Endothelial cell of umbilical vein (primary cell): ENCODE measurements at regions not wholly inside any gene's neighbourhood (a gene's known extent, or its start where the extent isn't known, plus 50 kb on each side); places are given as distances from the start of the nearest gene placed in this dataset.

Experiments
- BruUV-seq: library from RNA; stranded (reverse); fragments of 400-500 nt; replicated peaks from 2 replicates; lab custom pipeline; 2021; lab: Mats Ljungman, UMichigan
- CTCF ChIA-PET: fragments of 300-600, 350-600 bp; sonication (Branson Sonifier 250); formaldehyde crosslinking; loops from one replicate; lab custom pipeline; 2021; ENCODE audit warnings: antibody characterized with exemption, inconsistent platforms; lab: Charles Lee
- POLR2A ChIA-PET: fragments of 300-600, 350-600 bp; sonication (Branson Sonifier 250); formaldehyde crosslinking; loops from one replicate; lab custom pipeline; 2021; ENCODE audit warnings: antibody characterized with exemption, inconsistent platforms; lab: Charles Lee
- DNase-seq: peaks from one replicate; pipeline ENCODE4 v3.0.0-alpha.2; 2011; ENCODE audit warnings: low read depth, low spot score
- FAIRE-seq: peaks from 2 replicates; lab custom pipeline; 2011; peaks lifted over from hg19 to GRCh38; lab: Jason Lieb, UNC
- H2AFZ ChIP-seq: 2 replicates; pipeline ENCODE4 v1.6.0; 2012; ENCODE audit warnings: low read depth, low read length, control low read depth, inconsistent platforms
- H3K27ac ChIP-seq: 2 replicates; pipeline ENCODE4 v1.5.1; 2011; ENCODE audit warnings: low read depth, mild to moderate bottlenecking, control low read depth, low read length, moderate library complexity; ENCODE audit not compliant: insufficient read depth
- H3K27me3 ChIP-seq, 2 experiments: 2 replicates each; pipeline versions ENCODE4 v1.6.0 to v1.6.1; 2011; ENCODE audit warnings: low read length in 2 of 2, mixed read lengths in 1 of 2; ENCODE audit not compliant: control insufficient read depth in 2 of 2, insufficient read depth in 2 of 2
- H3K36me3 ChIP-seq, 2 experiments: 2 replicates in 1 of 2; 3 replicates in 1 of 2; pipeline ENCODE4 v1.5.1; 2011; ENCODE audit warnings: low read length in 2 of 2, mild to moderate bottlenecking in 1 of 2, moderate library complexity in 1 of 2; ENCODE audit not compliant: control insufficient read depth in 2 of 2, insufficient read depth in 2 of 2; ENCODE audit errors: extremely low read depth in 1 of 2
- H3K4me1 ChIP-seq: 3 replicates; pipeline ENCODE4 v1.5.1; 2011; ENCODE audit warnings: mild to moderate bottlenecking, low read length; ENCODE audit not compliant: control insufficient read depth, insufficient read depth; ENCODE audit errors: extremely low read depth
- H3K4me2 ChIP-seq: 2 replicates; pipeline ENCODE4 v1.6.1; 2011; ENCODE audit warnings: low read length, control low read depth, mixed read lengths; ENCODE audit not compliant: insufficient read depth
- H3K4me3 ChIP-seq, 3 experiments: fragments of 200-600 bp in 1 of 3; sonication (generic), shearing (Covaris generic) in 1 of 3; replicated peaks in 1 of 3; 2 replicates each; pipeline ENCODE4 v1.5.1; 2011 to 2016; ENCODE audit warnings: control low read depth in 3 of 3, low read length in 3 of 3, mild to moderate bottlenecking in 2 of 3, inconsistent platforms in 1 of 3, low read depth in 1 of 3, moderate library complexity in 1 of 3; ENCODE audit not compliant: insufficient read depth in 1 of 3
- H3K79me2 ChIP-seq: 2 replicates; pipeline ENCODE4 v1.6.0; 2012; ENCODE audit warnings: low read length, inconsistent platforms; ENCODE audit not compliant: control insufficient read depth, insufficient read depth
- H3K9ac ChIP-seq: replicated peaks from 2 replicates; pipeline ENCODE3; 2011; ENCODE audit warnings: low read length, control low read depth; ENCODE audit not compliant: insufficient read depth; ENCODE audit errors: extremely low read depth
- H3K9me1 ChIP-seq: replicated peaks from 3 replicates; pipeline ENCODE4 v1.6.0; 2011; ENCODE audit warnings: mild to moderate bottlenecking, low read length; ENCODE audit not compliant: control insufficient read depth, insufficient read depth; ENCODE audit errors: extremely low read depth
- H3K9me3 ChIP-seq: replicated peaks from 2 replicates; pipeline ENCODE4 v1.5.1; 2012; ENCODE audit warnings: low read length, inconsistent platforms; ENCODE audit not compliant: control insufficient read depth, insufficient read depth
- H4K20me1 ChIP-seq: replicated peaks from 2 replicates; pipeline ENCODE3; 2011; ENCODE audit warnings: mild to moderate bottlenecking, low read length; ENCODE audit not compliant: control insufficient read depth, insufficient read depth; ENCODE audit errors: extremely low read depth
- EZH2 ChIP-seq: IDR thresholded peaks from 2 replicates; pipeline ENCODE4 v1.6.1; 2012; ENCODE audit warnings: borderline replicate concordance, low read depth, mild to moderate bottlenecking, moderate library complexity, low read length, inconsistent platforms; ENCODE audit not compliant: severe bottlenecking
- FOS ChIP-seq: IDR thresholded peaks from 2 replicates; pipeline ENCODE4 v1.6.1; 2011; ENCODE audit warnings: mild to moderate bottlenecking, low read length, moderate library complexity, borderline replicate concordance; ENCODE audit not compliant: insufficient read depth
- GATA2 ChIP-seq: IDR thresholded peaks from 2 replicates; pipeline ENCODE4 v1.7.0; 2011; ENCODE audit warnings: low read depth, mild to moderate bottlenecking, moderate library complexity, mixed read lengths, low read length; ENCODE audit not compliant: insufficient read length, insufficient read depth
- JUN ChIP-seq: IDR thresholded peaks from 2 replicates; pipeline ENCODE4 v1.6.1; 2011; ENCODE audit warnings: borderline replicate concordance, low read depth; ENCODE audit not compliant: insufficient read length, insufficient read depth
- MYC ChIP-seq: IDR thresholded peaks from one replicate; pipeline ENCODE4 v1.6.1; 2011; ENCODE audit warnings: mild to moderate bottlenecking, low read depth, low read length
- POLR2A ChIP-seq: IDR thresholded peaks from 2 replicates; pipeline ENCODE4 v1.6.1; 2012; ENCODE audit warnings: low read depth, mild to moderate bottlenecking, control low read depth, low read length
- POLR2AphosphoS5 ChIP-seq: IDR thresholded peaks from 2 replicates; pipeline ENCODE4 v1.6.1; 2012; ENCODE audit warnings: low read depth, mild to moderate bottlenecking, control low read depth, low read length, moderate library complexity; ENCODE audit not compliant: insufficient read depth
- dilution Hi-C: fragments of 300-500 bp; cut with MboI; formaldehyde crosslinking; loops from one replicate; pipeline ENCODE4 v1.15.0; 2019; ENCODE audit warnings: low sequenced_read_pairs; ENCODE audit not compliant: extremely low pct_ligation_motif_present
- intact Hi-C: fragments of 100-400 bp; cut with micrococcal nuclease; formaldehyde crosslinking; loops from one replicate; pipeline ENCODE4 v1.10.0; 2022
- TF ChIP-seq, protein P1 (sequence below): IDR thresholded peaks from 2 replicates; pipeline ENCODE4 v1.6.1; 2011; ENCODE audit not compliant: insufficient read depth, insufficient read length
- TF ChIP-seq, protein P2 (sequence below), 2 donors: IDR thresholded peaks; 1 replicate in 1 of 2; 2 replicates in 1 of 2; pipeline ENCODE4 v1.5.1; 2011; ENCODE audit warnings: low read length in 2 of 2, mild to moderate bottlenecking in 2 of 2, moderate library complexity in 2 of 2, control low read depth in 1 of 2, inconsistent platforms in 1 of 2, low read depth in 1 of 2; ENCODE audit not compliant: insufficient read depth in 1 of 2; ENCODE audit errors: extremely low read depth in 1 of 2

DNA sequence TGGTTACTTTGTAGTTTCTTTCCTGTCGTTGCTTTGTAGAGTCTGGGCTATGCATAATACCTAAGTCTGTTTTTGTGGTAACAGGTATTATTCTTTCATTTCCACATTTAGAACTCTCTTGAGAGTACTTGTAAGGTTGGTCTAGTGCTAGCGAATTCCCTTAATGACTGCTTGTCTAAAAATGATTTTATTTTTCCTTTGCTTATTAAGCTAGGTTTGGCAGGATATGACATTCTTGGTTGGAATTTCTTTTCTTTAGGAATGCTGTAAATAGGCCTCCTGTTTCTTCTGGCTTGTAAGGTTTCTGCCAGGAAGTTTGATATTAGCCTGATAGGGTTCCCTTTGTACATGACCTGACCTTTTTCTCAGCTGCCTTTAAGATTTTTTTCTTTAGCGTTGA lies 70.1 kb upstream of the SGO1 start:
- Histone ChIP-seq H3K4me2 (peak overlapping the region; percentile 67), H3K27me3 (no peaks in the 10 kb centered on the region), H2AFZ (peak overlapping the region; percentile 52), H3K79me2 (no peaks in the 10 kb centered on the region), H3K9me1 (no peaks in the 10 kb centered on the region), H4K20me1 (no peaks in the 10 kb centered on the region), H3K36me3 (no peaks in the 10 kb centered on the region), H3K4me3 (peak overlapping the region in 1 of 3 experiments; percentile 11), H3K9ac (peak overlapping the region; percentile 51), H3K4me1 (peaks cover 18% of the 10 kb centered on the region), H3K9me3 (no peaks in the 10 kb centered on the region), H3K27ac (peak overlapping the region; percentile 83)
- intact Hi-C loops (loop anchor here (1.0 to 2.0 kb wide), 7 partner anchors 30 to 367 kb away; partner anchors contain the start of genes KAT2B, RAB5A and SGO1), dilution Hi-C loops (no loop called here)
- ChIA-PET CTCF (interaction anchor here (0.8 to 1.6 kb wide), 6 partner anchors 9 to 30 kb away, joined by 3 to 8 read pairs (median 4); no protein-coding TSS in a partner anchor), POLR2A (interaction anchor here (0.5 kb wide), 1 partner anchor 228 kb away, joined by 5 read pairs; no protein-coding TSS in a partner anchor)
- no TSS peak for BruUV-seq
- FAIRE-seq = peak; percentile 85
- peak; percentile 92 for DNase-seq
- TF ChIP-seq, protein P1, sequence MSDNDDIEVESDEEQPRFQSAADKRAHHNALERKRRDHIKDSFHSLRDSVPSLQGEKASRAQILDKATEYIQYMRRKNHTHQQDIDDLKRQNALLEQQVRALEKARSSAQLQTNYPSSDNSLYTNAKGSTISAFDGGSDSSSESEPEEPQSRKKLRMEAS = no peak
- TF ChIP-seq POLR2AphosphoS5 = peak; percentile 64
- TF ChIP-seq POLR2A = no peak
- TF ChIP-seq MYC = no peak
- peak; percentile 42 for TF ChIP-seq FOS
- TF ChIP-seq JUN = peak; percentile 84
- TF ChIP-seq, protein P2, sequence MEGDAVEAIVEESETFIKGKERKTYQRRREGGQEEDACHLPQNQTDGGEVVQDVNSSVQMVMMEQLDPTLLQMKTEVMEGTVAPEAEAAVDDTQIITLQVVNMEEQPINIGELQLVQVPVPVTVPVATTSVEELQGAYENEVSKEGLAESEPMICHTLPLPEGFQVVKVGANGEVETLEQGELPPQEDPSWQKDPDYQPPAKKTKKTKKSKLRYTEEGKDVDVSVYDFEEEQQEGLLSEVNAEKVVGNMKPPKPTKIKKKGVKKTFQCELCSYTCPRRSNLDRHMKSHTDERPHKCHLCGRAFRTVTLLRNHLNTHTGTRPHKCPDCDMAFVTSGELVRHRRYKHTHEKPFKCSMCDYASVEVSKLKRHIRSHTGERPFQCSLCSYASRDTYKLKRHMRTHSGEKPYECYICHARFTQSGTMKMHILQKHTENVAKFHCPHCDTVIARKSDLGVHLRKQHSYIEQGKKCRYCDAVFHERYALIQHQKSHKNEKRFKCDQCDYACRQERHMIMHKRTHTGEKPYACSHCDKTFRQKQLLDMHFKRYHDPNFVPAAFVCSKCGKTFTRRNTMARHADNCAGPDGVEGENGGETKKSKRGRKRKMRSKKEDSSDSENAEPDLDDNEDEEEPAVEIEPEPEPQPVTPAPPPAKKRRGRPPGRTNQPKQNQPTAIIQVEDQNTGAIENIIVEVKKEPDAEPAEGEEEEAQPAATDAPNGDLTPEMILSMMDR (IDR thresholded peaks at IDR 0.05; ENCODE audit: extremely low read depth in 1 of 2, insufficient read depth in 1 of 2, low read depth in 1 of 2, low read length in 2 of 2) = no peak
- TF ChIP-seq GATA2 = peak; percentile 93
- TF ChIP-seq EZH2 = no peak
